ENCODE measurements at regions not wholly inside any gene's neighbourhood (a gene's known extent, or its start where the extent isn't known, plus 50 kb on each side); places are given as distances from the start of the nearest gene placed in this dataset.

- intact Hi-C loops (cut with DNase I), result no loop called here
- H3K9me3 ChIP-seq, result no peaks in the 10 kb centered on the region
- no peak overlapping the region for H3K4me3 ChIP-seq (replicated peaks in 1 of 3)
- no peak for TF ChIP-seq POLR2A (IDR thresholded peaks at IDR 0.05)
- TF ChIP-seq, protein P1, sequence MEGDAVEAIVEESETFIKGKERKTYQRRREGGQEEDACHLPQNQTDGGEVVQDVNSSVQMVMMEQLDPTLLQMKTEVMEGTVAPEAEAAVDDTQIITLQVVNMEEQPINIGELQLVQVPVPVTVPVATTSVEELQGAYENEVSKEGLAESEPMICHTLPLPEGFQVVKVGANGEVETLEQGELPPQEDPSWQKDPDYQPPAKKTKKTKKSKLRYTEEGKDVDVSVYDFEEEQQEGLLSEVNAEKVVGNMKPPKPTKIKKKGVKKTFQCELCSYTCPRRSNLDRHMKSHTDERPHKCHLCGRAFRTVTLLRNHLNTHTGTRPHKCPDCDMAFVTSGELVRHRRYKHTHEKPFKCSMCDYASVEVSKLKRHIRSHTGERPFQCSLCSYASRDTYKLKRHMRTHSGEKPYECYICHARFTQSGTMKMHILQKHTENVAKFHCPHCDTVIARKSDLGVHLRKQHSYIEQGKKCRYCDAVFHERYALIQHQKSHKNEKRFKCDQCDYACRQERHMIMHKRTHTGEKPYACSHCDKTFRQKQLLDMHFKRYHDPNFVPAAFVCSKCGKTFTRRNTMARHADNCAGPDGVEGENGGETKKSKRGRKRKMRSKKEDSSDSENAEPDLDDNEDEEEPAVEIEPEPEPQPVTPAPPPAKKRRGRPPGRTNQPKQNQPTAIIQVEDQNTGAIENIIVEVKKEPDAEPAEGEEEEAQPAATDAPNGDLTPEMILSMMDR (IDR thresholded peaks at IDR 0.05), result no peak
- no peak overlapping the region for H3K27ac ChIP-seq
- WGBS, 2 donors, result 58 to 79% methylated on average over 1 of the region's 1 CpG
- no peak for DNase-seq
- H3K27me3 ChIP-seq, result no peaks in the 10 kb centered on the region
- H3K4me1 ChIP-seq, result no peaks in the 10 kb centered on the region
- no peaks in the 10 kb centered on the region for H3K36me3 ChIP-seq
Measured at GRCh38 chr5:159601216-159601615, 270.9 kb upstream of the IL12B start.

- DNase-seq, result no peak
- H3K27me3 ChIP-seq, result no peaks in the 10 kb centered on the region
- intact Hi-C loops (cut with DNase I), result no loop called here
- 97 to 100% methylated on average over 2 of the region's 2 CpGs for WGBS, 2 donors
- H3K4me1 ChIP-seq, result no peaks in the 10 kb centered on the region
- TF ChIP-seq, protein P1 (IDR thresholded peaks at IDR 0.05), result no peak
- no peak for TF ChIP-seq POLR2A (IDR thresholded peaks at IDR 0.05)
- no peaks in the 10 kb centered on the region for H3K9me3 ChIP-seq
- H3K4me3 ChIP-seq (replicated peaks in 1 of 3), result no peak overlapping the region
- no peaks in the 10 kb centered on the region for H3K36me3 ChIP-seq
- H3K27ac ChIP-seq, result no peak overlapping the region
Measured at GRCh38 chr5:159602434-159602833, 272.1 kb upstream of the IL12B start.

DNA sequence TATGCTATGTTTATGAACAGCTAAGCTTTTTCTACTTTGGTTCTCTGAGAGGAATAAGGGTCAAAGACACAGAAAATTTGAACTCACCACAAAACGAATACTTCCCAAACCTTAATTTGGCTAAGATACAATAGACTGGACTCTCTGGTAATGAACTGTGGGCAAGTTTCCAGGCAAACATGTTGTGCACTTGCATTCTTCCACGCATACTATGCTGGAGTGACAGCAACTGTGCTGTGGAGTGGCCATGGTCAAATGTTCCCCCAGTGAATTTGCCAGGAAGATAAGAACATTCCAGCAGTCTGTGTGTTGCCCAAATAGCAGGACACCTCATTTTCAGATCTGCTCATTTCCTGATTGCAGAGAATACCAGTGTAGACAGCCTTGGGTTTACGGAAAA lies 275.3 kb upstream of the IL12B start:
- TF ChIP-seq, protein P1 (IDR thresholded peaks at IDR 0.05), result no peak
- TF ChIP-seq POLR2A (IDR thresholded peaks at IDR 0.05), result no peak
- DNase-seq, result peak in 1 of 2 donors; percentile 2
- intact Hi-C loops (cut with DNase I), result no loop called here
- Histone ChIP-seq H3K4me3 (replicated peaks in 1 of 3) (no peak overlapping the region), H3K36me3 (no peaks in the 10 kb centered on the region), H3K27me3 (no peaks in the 10 kb centered on the region), H3K27ac (no peak overlapping the region), H3K4me1 (no peaks in the 10 kb centered on the region), H3K9me3 (no peaks in the 10 kb centered on the region)
- WGBS, 2 donors, result 35 to 37% methylated on average over 3 of the region's 3 CpGs

DNA sequence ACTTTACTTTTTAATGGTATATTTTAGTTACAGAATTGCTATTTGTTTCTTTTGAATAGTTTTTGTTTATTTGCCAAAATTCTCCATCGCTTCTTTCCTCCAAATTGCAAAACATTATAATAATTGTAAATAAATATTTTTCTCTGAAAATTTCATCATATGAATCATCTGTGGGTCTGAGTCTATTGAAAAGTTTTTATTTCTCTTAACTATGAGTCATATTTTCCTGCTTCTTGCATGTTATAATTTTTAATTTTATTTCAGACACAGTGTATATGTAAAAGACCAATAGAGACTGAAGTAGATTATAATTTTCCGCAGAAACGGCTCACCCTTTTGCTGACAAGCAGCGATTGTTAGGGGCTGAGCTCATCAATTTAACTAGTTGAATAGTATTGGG lies 279.1 kb upstream of the IL12B start:
- TF ChIP-seq POLR2A (IDR thresholded peaks at IDR 0.05), result no peak
- TF ChIP-seq, protein P1 (IDR thresholded peaks at IDR 0.05), result no peak
- no peaks in the 10 kb centered on the region for H3K9me3 ChIP-seq
- DNase-seq, result no peak
- no peak overlapping the region for H3K4me3 ChIP-seq (replicated peaks in 1 of 3)
- no peak overlapping the region for H3K27ac ChIP-seq
- no peaks in the 10 kb centered on the region for H3K27me3 ChIP-seq
- 92 to 94% methylated on average over 4 of the region's 4 CpGs for WGBS, 2 donors
- no peaks in the 10 kb centered on the region for H3K36me3 ChIP-seq
- intact Hi-C loops (cut with DNase I), result no loop called here
- no peaks in the 10 kb centered on the region for H3K4me1 ChIP-seq

DNA sequence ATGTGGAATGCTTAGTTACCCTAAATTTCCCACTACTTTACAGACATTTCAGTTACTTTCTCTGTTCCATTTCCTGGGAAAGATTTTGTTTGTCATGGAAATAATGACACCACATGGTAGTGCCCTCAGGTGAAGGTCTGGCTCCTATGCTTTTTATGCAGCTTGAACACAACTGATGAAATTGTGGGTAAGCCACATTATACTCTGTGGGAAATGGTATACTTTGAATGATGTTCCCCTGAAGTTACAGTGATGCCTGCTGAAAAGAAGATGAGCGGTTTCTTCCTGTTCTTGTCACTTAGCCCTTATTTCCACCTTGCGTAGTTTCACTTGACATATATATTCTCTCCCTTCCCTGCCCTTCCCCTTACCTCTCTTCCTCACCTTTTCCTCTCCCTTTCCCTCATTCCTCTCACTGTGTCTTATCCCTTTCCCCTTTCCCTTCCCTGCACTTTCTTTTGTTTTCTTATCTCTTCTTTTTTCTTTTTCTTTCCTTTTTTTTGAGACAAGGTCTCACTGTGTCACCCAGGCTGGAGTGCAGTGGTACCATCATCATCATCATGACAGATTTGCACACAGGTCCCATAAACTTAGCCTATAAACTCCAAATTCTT lies 280.8 kb upstream of the IL12B start:
- H3K4me3 ChIP-seq (replicated peaks in 1 of 3), result no peak overlapping the region
- TF ChIP-seq, protein P1 (IDR thresholded peaks at IDR 0.05), result no peak
- no peak for TF ChIP-seq POLR2A (IDR thresholded peaks at IDR 0.05)
- no peak for DNase-seq
- intact Hi-C loops (cut with DNase I), result no loop called here
- no peak overlapping the region for H3K27ac ChIP-seq
- no peaks in the 10 kb centered on the region for H3K36me3 ChIP-seq
- no peaks in the 10 kb centered on the region for H3K9me3 ChIP-seq
- H3K4me1 ChIP-seq, result no peaks in the 10 kb centered on the region
- 97 to 99% methylated on average over 2 of the region's 2 CpGs for WGBS, 2 donors
- H3K27me3 ChIP-seq, result no peaks in the 10 kb centered on the region
